ENCODE measurements at regions not wholly inside any gene's neighbourhood (a gene's known extent, or its start where the extent isn't known, plus 50 kb on each side); places are given as distances from the start of the nearest gene placed in this dataset.

GRCh38 chr2:42941633-42942176, 149.3 kb upstream of the HAAO start:
- TF ChIP-seq HNF4G (IDR thresholded peaks at IDR 0.05) (no peak), EGR1 (IDR thresholded peaks at IDR 0.05; ENCODE audit: low read depth in 2 of 2) (no peak), TAF1 (conservative IDR thresholded peaks at IDR 0.05) (no peak), FOXA2 (IDR thresholded peaks at IDR 0.05) (no peak), GABPA (IDR thresholded peaks at IDR 0.05 in 1 of 2, conservative IDR thresholded peaks at IDR 0.05 in 1 of 2) (no peak), REST (IDR thresholded peaks at IDR 0.05) (no peak), NR2F2 (IDR thresholded peaks at IDR 0.05) (peak; percentile 68), SP1 (IDR thresholded peaks at IDR 0.05) (no peak), RAD21 (IDR thresholded peaks at IDR 0.05) (peak; percentile 38 to 44), HNF4A (conservative IDR thresholded peaks at IDR 0.05) (peak in 1 of 2 donors; percentile 7), FOXA1 (IDR thresholded peaks at IDR 0.05) (no peak), YY1 (IDR thresholded peaks at IDR 0.05) (peak; percentile 33), RXRA (IDR thresholded peaks at IDR 0.05) (peak; percentile 40 to 77), JUND (IDR thresholded peaks at IDR 0.05) (no peak)
- H3K27me3 ChIP-seq (ENCODE audit: control insufficient read depth in 4 of 4, insufficient read depth in 4 of 4, low read length in 3 of 4) = no peaks in the 10 kb centered on the region
- WGBS = 38% methylated on average over 3 of the region's 3 CpGs
- H3K4me1 ChIP-seq (ENCODE audit: control insufficient read depth in 4 of 4, insufficient read depth in 4 of 4, low read length in 3 of 4) = peaks cover 0 to 14% (median 8%) of the 10 kb centered on the region in 4 donors
- H3K4me3 ChIP-seq (ENCODE audit: low read depth in 1 of 3, low read length in 3 of 3) = no peak overlapping the region
- DNase-seq (ENCODE audit: low spot score) = no peak
- no peak overlapping the region for H3K9ac ChIP-seq (ENCODE audit: low read depth in 1 of 2, low read length in 2 of 2)
- no peaks in the 10 kb centered on the region for H3K9me3 ChIP-seq (ENCODE audit: control insufficient read depth in 4 of 4, low read length in 3 of 4)
- no peaks in the 10 kb centered on the region for H3K36me3 ChIP-seq (ENCODE audit: control insufficient read depth in 4 of 4, insufficient read depth in 3 of 4, low read depth in 1 of 4, low read length in 3 of 4)
- peak overlapping the region; percentile 6 to 8 for H3K27ac ChIP-seq (ENCODE audit: low read depth in 1 of 2, low read length in 2 of 2)

- no peak overlapping the region for H3K27ac ChIP-seq (ENCODE audit: low read depth in 1 of 2, low read length in 2 of 2)
These were observed 147.2 kb upstream of the HAAO start for GRCh38 chr2:42939411-42940206.

More at GRCh38 chr2:42939411-42940206, 147.2 kb upstream of the HAAO start:
- TF ChIP-seq REST (IDR thresholded peaks at IDR 0.05) (no peak), TAF1 (conservative IDR thresholded peaks at IDR 0.05) (no peak), YY1 (IDR thresholded peaks at IDR 0.05) (no peak), ATF3 (IDR thresholded peaks at IDR 0.05) (no peak), MAX (IDR thresholded peaks at IDR 0.05) (no peak), ZBTB33 (IDR thresholded peaks at IDR 0.05) (no peak), CTCF (IDR thresholded peaks at IDR 0.05; ENCODE audit: low read depth, low read length, missing input control) (no peak), RXRA (IDR thresholded peaks at IDR 0.05) (peak in 1 of 2 donors; percentile 6), FOXA2 (IDR thresholded peaks at IDR 0.05) (no peak), HNF4A (conservative IDR thresholded peaks at IDR 0.05) (peak; percentile 34 to 40), HNF4G (IDR thresholded peaks at IDR 0.05) (no peak), NR2F2 (IDR thresholded peaks at IDR 0.05) (no peak), FOXA1 (IDR thresholded peaks at IDR 0.05) (no peak), SP1 (IDR thresholded peaks at IDR 0.05) (no peak), EGR1 (IDR thresholded peaks at IDR 0.05; ENCODE audit: low read depth in 2 of 2) (no peak), GABPA (IDR thresholded peaks at IDR 0.05 in 1 of 2, conservative IDR thresholded peaks at IDR 0.05 in 1 of 2) (no peak), RAD21 (IDR thresholded peaks at IDR 0.05) (peak in 1 of 2 donors; percentile 12), JUND (IDR thresholded peaks at IDR 0.05) (no peak)
- H3K4me3 ChIP-seq (ENCODE audit: low read depth in 1 of 3, low read length in 3 of 3) = no peak overlapping the region
- H3K9me3 ChIP-seq (ENCODE audit: control insufficient read depth in 4 of 4, low read length in 3 of 4) = no peaks in the 10 kb centered on the region
- H3K36me3 ChIP-seq (ENCODE audit: control insufficient read depth in 4 of 4, insufficient read depth in 3 of 4, low read depth in 1 of 4, low read length in 3 of 4) = no peaks in the 10 kb centered on the region
- DNase-seq (ENCODE audit: low spot score) = no peak
- peaks cover 0 to 12% (median 7%) of the 10 kb centered on the region in 4 donors for H3K4me1 ChIP-seq (ENCODE audit: control insufficient read depth in 4 of 4, insufficient read depth in 4 of 4, low read length in 3 of 4)
- H3K9ac ChIP-seq (ENCODE audit: low read depth in 1 of 2, low read length in 2 of 2) = no peak overlapping the region
- WGBS = 67% methylated on average over 11 of the region's 11 CpGs
- no peaks in the 10 kb centered on the region for H3K27me3 ChIP-seq (ENCODE audit: control insufficient read depth in 4 of 4, insufficient read depth in 4 of 4, low read length in 3 of 4)

Data from liver (tissue), 8 donors.